ENCODE measurements at regions not wholly inside any gene's neighbourhood (a gene's known extent, or its start where the extent isn't known, plus 50 kb on each side); places are given as distances from the start of the nearest gene placed in this dataset.

- TF ChIP-seq, protein P1, sequence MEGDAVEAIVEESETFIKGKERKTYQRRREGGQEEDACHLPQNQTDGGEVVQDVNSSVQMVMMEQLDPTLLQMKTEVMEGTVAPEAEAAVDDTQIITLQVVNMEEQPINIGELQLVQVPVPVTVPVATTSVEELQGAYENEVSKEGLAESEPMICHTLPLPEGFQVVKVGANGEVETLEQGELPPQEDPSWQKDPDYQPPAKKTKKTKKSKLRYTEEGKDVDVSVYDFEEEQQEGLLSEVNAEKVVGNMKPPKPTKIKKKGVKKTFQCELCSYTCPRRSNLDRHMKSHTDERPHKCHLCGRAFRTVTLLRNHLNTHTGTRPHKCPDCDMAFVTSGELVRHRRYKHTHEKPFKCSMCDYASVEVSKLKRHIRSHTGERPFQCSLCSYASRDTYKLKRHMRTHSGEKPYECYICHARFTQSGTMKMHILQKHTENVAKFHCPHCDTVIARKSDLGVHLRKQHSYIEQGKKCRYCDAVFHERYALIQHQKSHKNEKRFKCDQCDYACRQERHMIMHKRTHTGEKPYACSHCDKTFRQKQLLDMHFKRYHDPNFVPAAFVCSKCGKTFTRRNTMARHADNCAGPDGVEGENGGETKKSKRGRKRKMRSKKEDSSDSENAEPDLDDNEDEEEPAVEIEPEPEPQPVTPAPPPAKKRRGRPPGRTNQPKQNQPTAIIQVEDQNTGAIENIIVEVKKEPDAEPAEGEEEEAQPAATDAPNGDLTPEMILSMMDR (IDR thresholded peaks at IDR 0.05), result no peak
- TF ChIP-seq, protein P2, sequence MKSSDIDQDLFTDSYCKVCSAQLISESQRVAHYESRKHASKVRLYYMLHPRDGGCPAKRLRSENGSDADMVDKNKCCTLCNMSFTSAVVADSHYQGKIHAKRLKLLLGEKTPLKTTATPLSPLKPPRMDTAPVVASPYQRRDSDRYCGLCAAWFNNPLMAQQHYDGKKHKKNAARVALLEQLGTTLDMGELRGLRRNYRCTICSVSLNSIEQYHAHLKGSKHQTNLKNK (CRISPR knock-in tag; IDR thresholded peaks at IDR 0.05), result no peak
- no peak for TF ChIP-seq ZNF416 (CRISPR knock-in tag; IDR thresholded peaks at IDR 0.05)
- no peak for TF ChIP-seq NR2C2 (CRISPR knock-in tag; IDR thresholded peaks at IDR 0.05)
- no peak for TF ChIP-seq ZNF263 (CRISPR knock-in tag; IDR thresholded peaks at IDR 0.05; ENCODE audit: low read depth)
- no peak for TF ChIP-seq CREM (CRISPR knock-in tag; IDR thresholded peaks at IDR 0.05)
- TF ChIP-seq SMAD3 (CRISPR knock-in tag; IDR thresholded peaks at IDR 0.05; ENCODE audit: borderline replicate concordance), result no peak
- no peak for TF ChIP-seq NR1H2 (CRISPR knock-in tag; IDR thresholded peaks at IDR 0.05)
- no peak for TF ChIP-seq FOXJ3 (CRISPR knock-in tag; IDR thresholded peaks at IDR 0.05; ENCODE audit: borderline replicate concordance)
- TF ChIP-seq, protein P3, sequence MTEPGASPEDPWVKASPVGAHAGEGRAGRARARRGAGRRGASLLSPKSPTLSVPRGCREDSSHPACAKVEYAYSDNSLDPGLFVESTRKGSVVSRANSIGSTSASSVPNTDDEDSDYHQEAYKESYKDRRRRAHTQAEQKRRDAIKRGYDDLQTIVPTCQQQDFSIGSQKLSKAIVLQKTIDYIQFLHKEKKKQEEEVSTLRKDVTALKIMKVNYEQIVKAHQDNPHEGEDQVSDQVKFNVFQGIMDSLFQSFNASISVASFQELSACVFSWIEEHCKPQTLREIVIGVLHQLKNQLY (CRISPR knock-in tag; IDR thresholded peaks at IDR 0.05), result no peak
- no peak for TF ChIP-seq IRF2 (CRISPR knock-in tag; IDR thresholded peaks at IDR 0.05; ENCODE audit: borderline replicate concordance, low read depth)
- TF ChIP-seq SMAD4 (CRISPR knock-in tag; IDR thresholded peaks at IDR 0.05), result no peak
- TF ChIP-seq HMGA2 (CRISPR knock-in tag; IDR thresholded peaks at IDR 0.05), result no peak
These were observed 77.5 kb upstream of the LRATD1 start for GRCh38 chr2:14554849-14555545.

Measured in WTC11 (cell line).